Stimulated activated CD8-positive, alpha-beta memory T cell treated with anti-CD3 and anti-CD28 coated beads, Interleukin-4, amount 100 ng/mL, for 48 hours (primary cell): ENCODE measurements at regions not wholly inside any gene's neighbourhood (a gene's known extent, or its start where the extent isn't known, plus 50 kb on each side); places are given as distances from the start of the nearest gene placed in this dataset.
"Not testable (repeated sequence)": the region's sequence is repeated elsewhere in the genome, so short reads cannot be mapped to it uniquely, and the experiment has no call there.

Experiments used
- DNase-seq: peaks from one replicate; pipeline ENCODE4 v3.0.0-alpha.2; 2020

- no peak for DNase-seq
These were observed 412.8 kb upstream of the PIK3R1 start for GRCh38 chr5:67802766-67803165.

DNA sequence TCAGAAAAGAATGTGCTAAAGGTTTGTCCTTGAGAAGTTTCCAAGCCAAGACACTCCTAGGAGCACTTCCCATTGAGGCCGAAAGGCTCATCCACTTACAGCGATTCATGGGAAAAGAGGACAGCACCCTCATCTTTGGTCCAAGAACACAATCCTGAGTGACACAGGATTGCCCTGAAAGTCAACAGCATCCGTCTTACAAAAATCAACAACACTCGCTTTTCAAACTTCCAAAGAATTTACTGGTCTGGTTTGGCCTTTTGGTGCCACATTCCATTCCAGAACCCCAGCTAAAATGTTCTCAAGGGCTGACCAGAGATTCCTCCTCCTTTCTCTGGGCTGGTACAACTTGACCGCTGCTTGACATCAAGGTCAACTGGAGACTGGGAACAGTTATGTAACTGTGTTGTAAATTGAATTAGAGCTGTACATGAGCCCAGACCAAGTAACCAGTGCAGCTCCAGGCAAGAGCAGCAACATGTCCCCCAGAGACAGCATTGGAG lies 415.8 kb upstream of the PIK3R1 start:
- DNase-seq, result no peak

- DNase-seq, result not testable (repeated sequence)
These were observed 417.1 kb upstream of the PIK3R1 start for GRCh38 chr5:67798470-67798869.

DNA sequence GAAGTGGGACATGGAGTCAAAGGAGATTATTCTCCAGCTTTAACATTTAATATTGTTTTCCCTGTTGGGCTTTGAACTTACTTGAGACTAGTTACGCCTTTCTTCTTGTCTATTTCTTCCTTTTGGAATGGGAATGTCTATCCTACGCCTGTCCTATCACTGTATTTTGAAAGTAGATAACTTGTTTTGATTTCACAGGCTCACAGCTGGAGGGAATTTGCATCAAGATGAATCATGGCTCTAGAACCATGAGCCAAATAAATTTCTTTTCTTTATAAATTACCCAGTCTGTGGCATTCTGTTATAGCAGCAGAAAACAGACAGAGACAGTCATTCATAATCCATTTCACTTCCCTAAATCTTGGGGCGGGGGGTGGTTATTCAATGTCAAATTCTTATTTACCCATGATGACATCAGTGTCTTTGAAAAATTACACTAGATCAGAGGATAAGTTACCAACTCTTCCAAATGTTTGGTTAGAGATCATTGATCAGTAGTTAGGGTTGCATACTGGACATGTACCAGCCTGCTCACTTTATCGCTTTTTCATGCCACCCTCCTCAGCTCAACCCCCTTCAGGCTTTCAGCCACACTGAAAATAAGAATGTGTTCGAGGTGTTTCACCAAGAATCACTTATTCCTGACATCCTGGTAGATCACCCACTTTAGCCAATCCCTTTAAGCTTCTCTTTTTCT lies 419.6 kb upstream of the PIK3R1 start:
- no peak for DNase-seq

DNA sequence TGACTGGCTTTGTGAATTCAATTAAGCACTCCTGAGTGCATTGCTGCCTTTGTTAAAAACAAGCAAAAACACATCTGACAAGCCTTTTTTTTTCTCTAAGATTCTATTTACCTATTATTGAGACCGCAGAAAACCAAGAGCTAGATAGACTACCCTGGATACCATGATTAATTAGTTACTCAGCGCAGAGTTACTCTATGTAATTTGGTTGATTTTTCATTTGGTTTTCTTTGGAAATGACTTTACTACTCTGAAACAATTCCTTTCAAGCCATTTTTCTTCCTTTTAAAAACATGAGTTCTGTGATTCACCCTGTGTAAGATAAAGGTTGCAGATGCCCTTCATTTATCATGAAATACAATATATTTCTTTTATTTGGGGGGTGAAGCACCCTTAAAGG lies 421.6 kb upstream of the PIK3R1 start:
- no peak for DNase-seq

DNA sequence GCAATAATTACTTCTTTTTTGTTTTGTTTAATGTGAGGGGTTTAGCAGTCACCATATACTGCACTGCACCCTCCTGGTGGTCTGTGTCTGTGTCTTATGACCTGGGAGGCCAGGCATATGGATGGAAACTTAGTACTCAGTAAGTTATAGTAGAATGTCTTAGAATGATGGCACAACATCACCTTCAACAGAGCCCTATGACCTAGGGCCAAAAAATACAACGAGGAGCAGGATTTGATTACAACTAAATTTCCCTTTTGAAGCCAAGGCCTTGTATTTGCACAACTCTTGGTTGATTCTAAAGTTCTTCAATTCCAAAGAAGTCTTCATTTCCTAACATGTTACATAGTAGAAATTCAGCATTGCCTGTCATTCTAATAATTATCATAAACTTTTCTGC lies 422.1 kb upstream of the PIK3R1 start:
- no peak for DNase-seq

GRCh38 chr5:67792891-67793290 lies 422.7 kb upstream of the PIK3R1 start:
- no peak for DNase-seq

GRCh38 chr5:67790390-67790789 lies 425.2 kb upstream of the PIK3R1 start:
- DNase-seq, result no peak

DNA sequence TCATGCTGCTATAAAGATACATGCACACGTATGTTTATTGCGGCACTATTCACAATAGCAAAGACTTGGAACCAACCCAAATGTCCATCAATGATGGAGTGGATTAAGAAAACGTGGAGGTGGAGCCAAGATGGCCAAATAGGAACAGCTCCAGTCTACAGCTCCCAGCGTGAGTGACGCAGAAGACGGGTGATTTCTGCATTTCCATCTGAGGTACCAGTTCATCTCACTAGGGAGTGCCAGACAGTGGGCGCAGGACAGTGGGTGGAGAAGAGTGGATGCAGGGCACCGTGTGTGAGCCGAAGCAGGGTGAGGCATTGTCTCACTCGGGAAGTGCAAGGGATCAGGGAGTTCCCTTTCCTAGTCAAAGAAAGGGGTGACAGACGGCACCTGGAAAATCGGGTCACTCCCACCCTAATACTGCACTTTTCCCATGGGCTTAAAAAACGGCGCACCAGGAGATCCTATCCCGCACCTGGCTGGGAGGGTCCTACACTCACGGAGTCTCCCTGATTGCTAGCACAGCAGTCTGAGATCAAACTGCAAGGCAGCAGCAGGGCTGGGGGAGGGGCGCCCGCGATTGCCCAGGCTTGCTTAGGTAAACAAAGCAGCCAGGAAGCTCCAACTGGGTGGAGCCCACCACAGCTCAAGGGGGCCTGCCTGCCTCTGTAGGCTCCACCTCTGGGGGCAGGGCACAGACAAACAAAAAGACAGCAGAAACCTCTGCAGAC lies 435.5 kb upstream of the PIK3R1 start:
- DNase-seq, result not testable (repeated sequence)

DNA sequence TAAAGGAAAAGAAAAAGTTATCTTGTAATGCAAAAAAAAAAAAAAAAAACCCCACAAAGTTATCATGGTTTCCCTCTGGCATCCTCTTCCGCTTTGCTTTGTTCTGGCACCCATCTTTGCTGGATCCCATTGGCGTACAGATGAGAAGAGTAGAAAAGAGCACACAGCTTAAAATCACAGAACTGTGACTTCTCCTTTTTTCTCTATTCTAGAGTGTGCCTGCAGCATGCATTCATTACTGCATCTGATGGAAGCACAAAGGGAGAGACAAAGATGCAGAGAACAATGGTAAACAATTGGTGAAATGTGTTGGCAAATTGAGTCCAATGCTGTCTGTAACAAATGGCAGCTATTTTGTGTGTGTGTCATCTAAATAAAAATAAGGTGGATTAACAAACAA lies 440.8 kb upstream of the PIK3R1 start:
- no peak for DNase-seq

- no peak for DNase-seq
These were observed 441.3 kb upstream of the PIK3R1 start for GRCh38 chr5:67774267-67774552.

DNA sequence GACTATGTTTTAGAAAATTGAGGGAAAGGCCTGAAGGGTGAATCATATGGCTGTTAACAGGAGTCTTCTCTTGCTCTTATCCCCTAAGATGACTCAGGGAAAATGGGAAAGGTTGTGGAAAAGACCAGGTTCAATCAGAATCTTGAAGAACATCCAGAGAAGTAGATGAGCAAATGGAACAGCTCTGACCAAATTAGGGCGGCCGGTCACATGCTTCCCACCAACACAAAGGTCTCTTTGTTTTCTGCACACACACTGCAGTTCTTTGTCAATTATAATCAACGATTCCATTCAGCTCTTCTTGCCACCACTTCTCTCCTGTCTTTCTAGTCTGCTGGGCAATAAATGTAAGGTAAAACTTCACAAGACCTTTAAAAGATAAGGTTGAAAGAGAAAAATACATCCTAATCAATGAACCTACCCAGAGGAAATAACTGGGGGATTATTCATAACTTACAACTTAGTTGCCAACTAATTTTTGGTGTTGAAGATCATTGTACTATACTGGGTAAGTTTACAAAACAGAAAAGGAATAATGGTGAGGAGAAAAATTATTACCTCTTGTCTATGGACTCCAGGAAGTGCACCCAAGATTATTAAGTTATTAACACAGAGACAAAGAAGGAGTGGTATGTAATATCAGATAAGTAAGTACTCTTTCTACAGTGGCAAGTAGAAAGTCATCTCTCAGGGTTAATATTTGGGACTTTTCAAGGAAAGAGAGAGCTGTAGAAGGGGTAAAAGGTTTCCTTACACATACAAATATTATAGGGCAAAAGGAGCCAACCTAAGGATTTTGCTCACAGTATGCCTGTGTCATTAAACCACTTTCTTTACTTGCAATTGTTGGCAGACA lies 441.9 kb upstream of the PIK3R1 start:
- no peak for DNase-seq

DNA sequence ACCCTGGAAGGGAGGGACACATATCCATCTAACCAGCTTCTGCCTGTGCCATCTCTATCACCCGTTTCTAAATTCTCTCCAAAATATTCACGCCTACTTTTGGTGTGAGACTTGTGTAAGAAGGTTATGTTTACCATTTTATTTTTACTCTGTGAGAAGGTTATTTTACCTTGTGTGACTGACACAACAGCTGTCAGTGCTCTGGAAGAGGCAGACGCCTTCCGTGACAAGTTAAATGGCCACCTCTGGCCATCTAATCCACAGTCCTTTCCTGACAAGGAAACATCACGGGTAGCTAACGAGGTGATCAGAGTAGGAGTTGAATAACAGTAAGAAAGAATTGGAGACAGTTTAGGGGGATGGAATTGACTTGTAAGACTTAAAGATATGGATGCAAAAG lies 443.8 kb upstream of the PIK3R1 start:
- no peak for DNase-seq

DNA sequence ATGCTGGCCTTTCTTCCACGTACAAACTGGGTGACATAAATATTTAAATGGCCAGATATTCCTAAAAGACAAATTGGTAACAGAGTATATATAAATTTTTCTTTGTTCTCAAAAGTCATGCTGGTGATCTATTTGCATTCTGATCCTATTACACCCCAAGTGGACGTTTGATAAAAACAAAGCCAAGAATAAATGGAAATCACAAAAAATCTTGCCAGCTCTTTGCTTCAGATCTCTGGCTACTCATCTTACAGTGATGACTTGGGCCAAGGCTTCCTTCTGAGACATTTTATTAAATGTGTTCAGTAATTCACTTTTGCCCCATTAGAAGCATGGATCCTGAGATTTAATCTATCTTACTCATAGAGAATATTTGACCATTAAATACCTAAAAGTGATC lies 444.3 kb upstream of the PIK3R1 start:
- no peak for DNase-seq

DNA sequence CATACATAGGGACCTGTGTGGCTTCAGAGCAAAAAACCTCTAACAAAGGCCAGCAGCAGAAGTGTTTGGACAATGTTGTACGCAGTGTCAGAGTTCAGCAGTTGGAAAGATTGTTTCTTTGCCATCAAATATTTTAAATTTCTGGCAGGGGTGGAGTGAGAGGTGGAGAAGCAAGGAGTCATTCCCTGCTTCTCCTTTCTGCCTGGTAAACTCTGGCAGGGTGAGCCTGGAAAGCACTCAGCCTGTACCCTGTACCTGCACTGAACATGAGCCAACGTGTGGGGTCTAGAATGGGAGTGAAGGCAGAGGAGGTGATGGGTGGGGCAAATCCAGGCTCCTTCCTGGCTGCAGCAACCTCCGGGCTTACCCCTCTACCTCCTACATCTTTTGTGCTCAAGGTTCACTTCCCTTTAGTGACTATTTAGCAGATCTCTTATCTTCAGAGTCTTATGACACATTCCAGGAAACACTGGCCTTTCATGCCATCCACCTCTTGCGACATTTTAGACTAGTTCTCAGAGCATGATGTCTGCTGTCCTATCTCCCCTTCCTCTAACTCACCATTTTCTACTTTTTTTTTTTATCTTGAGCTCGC lies 445.0 kb upstream of the PIK3R1 start:
- no peak for DNase-seq

DNA sequence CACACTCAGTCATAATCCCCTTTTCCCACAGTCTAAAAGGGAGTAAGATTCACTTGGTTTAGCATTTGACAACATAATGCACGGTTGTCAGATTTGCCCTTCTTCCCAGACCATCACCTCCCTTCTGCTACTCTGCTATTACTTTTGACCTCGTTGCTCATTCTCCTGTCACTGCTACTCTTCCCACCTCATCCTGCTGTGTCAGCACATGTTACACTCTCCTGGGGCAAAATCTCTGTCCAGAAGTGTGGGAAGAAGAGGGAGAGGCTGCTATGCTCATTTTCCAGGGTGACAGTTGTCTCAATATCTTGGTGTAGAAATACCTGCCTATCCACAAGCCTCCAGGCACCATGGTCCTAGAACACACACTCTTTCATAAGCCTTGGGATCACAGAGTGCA lies 449.9 kb upstream of the PIK3R1 start:
- DNase-seq, result no peak

- not testable (repeated sequence) for DNase-seq
These were observed 457.8 kb upstream of the PIK3R1 start for GRCh38 chr5:67757771-67758170.

DNA sequence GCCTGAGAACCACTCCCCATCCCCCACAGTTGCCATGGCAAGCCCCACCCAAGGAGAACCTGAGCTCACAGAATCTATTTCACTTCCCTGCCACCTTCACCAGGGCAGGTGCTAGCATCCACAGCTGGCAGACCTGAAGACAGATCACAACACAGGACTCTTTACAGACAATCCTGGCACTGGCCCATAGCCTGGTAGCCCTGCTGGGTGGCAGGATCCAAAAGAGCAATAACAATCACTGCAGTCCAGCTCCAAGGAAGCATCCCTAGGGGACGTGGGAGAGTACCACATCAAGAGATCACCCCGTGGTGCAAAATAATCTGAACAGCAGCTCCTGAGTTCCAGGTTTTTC lies 463.2 kb upstream of the PIK3R1 start:
- DNase-seq, result no peak

DNA sequence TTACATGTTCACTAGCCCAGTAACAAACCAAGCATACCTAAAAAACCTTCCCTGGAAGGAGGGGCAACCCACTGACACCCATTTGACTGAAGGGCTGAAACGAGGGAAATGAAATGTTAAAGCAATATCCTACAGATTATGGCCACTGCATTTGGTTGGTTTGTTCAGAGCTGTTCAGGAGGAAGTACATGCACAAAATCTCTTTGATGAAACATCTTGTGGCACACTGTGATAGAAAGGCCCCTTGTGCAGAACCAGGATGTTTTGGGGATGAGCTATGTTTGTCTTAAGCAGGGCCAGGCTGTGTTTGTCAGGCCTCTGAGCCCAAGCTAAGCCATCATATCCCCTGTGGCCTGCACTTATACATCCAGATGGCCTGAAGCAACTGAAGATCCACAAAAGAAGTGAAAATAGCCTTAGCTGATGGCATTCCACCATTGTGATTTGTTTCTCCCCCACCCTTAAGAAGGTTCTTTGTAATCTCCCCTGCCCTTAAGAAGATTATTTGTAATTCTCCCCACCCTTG lies 467.3 kb upstream of the PIK3R1 start:
- DNase-seq, result no peak

DNA sequence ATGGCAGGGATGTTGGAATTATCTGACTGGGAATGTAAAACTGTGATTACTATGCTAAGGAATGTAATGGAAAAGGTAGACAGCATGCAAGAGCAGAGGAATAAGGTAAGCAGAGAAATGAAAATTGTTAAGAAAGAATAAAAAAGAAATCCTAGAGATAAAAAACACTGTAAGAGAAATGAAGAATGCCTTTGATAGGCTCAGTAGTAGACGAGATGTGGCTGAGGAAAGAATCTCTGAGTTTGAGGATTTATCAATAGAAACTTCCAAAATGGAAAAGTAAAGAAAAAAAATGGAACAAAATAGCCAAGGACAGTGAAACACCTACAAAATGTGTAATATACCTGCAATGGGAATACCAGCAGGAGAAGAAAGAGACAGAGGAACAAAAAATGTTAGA lies 468.5 kb upstream of the PIK3R1 start:
- DNase-seq, result no peak

DNA sequence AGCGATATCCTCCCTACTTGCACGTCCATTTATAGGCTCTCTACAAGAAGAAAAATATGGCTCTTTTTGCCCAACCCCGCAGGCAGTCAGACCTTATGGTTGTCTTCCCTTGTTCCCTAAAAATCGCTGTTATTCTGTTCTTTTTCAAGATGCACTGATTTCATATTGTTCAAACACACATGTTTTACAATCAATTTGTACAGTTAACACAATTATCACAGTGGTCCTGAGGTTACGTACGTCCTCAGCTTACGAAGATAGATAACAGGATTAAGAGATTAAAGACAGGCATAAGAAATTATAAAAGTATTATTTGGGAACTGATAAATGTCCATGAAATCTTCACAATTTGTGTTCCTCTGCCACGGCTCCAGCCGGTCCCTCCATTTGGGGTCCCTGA lies 468.9 kb upstream of the PIK3R1 start:
- DNase-seq, result not testable (repeated sequence)

DNA sequence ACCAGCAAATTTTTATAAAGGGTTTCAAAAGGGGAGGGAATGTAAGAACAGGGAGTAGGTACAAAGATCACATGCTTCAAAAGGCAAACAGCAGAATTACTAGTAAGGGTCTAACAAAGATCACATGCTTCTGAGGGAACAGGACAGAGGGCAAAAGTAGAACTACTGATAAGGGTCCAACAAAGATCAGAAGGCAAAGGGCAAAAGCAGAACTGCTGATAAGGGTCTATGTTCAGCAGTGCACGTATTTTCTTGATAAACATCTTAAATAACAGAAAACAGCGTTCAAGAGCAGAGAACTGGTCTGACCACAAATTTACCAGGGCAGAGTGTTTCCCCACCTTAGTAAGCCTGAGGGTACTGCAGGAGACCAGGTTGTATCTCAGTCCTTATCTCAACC lies 469.5 kb upstream of the PIK3R1 start:
- no peak for DNase-seq

- no peak for DNase-seq
These were observed 482.6 kb upstream of the PIK3R1 start for GRCh38 chr5:67732921-67733320.
